Tibial nerve (tissue), 4 donors: ENCODE measurements at regions not wholly inside any gene's neighbourhood (a gene's known extent, or its start where the extent isn't known, plus 50 kb on each side); places are given as distances from the start of the nearest gene placed in this dataset.

Source experiments
- DNase-seq, 2 donors: peaks; one replicate each; pipeline ENCODE4 v3.0.0-alpha.2; 2019; ENCODE audit warnings: low spot score in 2 of 2
- H3K27ac ChIP-seq, 4 donors: fragments of 200-600 bp; sonication (generic) in 3 of 4; one replicate each; pipeline ENCODE4 v1.5.1; 2017 to 2019; ENCODE audit warnings: mild to moderate bottlenecking in 1 of 4
- H3K27me3 ChIP-seq, 2 donors: fragments of 200-600 bp; sonication (generic) in 1 of 2; one replicate each; pipeline versions ENCODE4 v1.5.1 to v1.6.0; 2017 to 2019
- H3K36me3 ChIP-seq, 3 donors: fragments of 200-600 bp; sonication (generic); one replicate each; pipeline ENCODE4 v1.5.1; 2018 to 2019
- H3K4me1 ChIP-seq, 4 donors: fragments of 200-600 bp; sonication (generic) in 3 of 4; one replicate each; pipeline ENCODE4 v1.5.1; 2017 to 2019
- H3K4me3 ChIP-seq, 4 donors: fragments of 200-600 bp; sonication (generic) in 3 of 4; one replicate each; pipeline ENCODE4 v1.5.1; 2017 to 2019; ENCODE audit warnings: mild to moderate bottlenecking in 1 of 4, moderate library complexity in 1 of 4
- H3K9me3 ChIP-seq, 4 donors: fragments of 200-600 bp; sonication (generic) in 3 of 4; one replicate each; pipeline ENCODE4 v1.5.1; 2017 to 2019
- CTCF ChIP-seq, 5 experiments: fragments of 200-600 bp in 3 of 5; fragments of 450-650 bp in 2 of 5; sonication (generic) in 3 of 5; IDR thresholded peaks; one replicate each; pipeline ENCODE4 v1.5.1; 2016 to 2019; ENCODE audit warnings: antibody characterized with exemption in 5 of 5, mild to moderate bottlenecking in 3 of 5, moderate library complexity in 2 of 5
- EP300 ChIP-seq, 2 donors: sonication (generic); formaldehyde crosslinking; IDR thresholded peaks; one replicate each; pipeline ENCODE4 v1.6.1; 2017; ENCODE audit warnings: antibody characterized with exemption in 2 of 2, mild to moderate bottlenecking in 1 of 2
- POLR2A ChIP-seq, 2 donors: fragments of 450-650 bp; IDR thresholded peaks; one replicate each; pipeline ENCODE4 v1.6.1; 2017; ENCODE audit warnings: antibody characterized with exemption in 2 of 2, mild to moderate bottlenecking in 2 of 2, moderate library complexity in 2 of 2
- WGBS, 2 donors: methylation state at CpG; one replicate each; pipeline ENCODE4 v1.1.5; 2018; 5-methylcytosine and 5-hydroxymethylcytosine counted together

- no peak for DNase-seq
- Histone ChIP-seq H3K9me3 (no peaks in the 10 kb centered on the region), H3K4me1 (no peaks in the 10 kb centered on the region), H3K27me3 (no peaks in the 10 kb centered on the region), H3K36me3 (no peaks in the 10 kb centered on the region), H3K27ac (no peak overlapping the region), H3K4me3 (no peak overlapping the region)
- no peak for TF ChIP-seq POLR2A (IDR thresholded peaks at IDR 0.05)
- no peak for TF ChIP-seq EP300 (IDR thresholded peaks at IDR 0.05)
- TF ChIP-seq CTCF (IDR thresholded peaks at IDR 0.05): no peak
- 32 to 37% methylated on average over 2 of the region's 2 CpGs for WGBS, 2 donors
These were observed 1059.5 kb upstream of the ADGRL4 start for GRCh38 chr1:80066060-80066459.

GRCh38 chr1:80064524-80064923 is 1058.0 kb upstream of the ADGRL4 start:
- Histone ChIP-seq H3K4me1 (no peaks in the 10 kb centered on the region), H3K36me3 (no peaks in the 10 kb centered on the region), H3K9me3 (no peaks in the 10 kb centered on the region), H3K27me3 (no peaks in the 10 kb centered on the region), H3K27ac (no peak overlapping the region), H3K4me3 (no peak overlapping the region)
- WGBS, 2 donors: 78 to 81% methylated on average over 2 of the region's 2 CpGs
- TF ChIP-seq POLR2A (IDR thresholded peaks at IDR 0.05): no peak
- no peak for TF ChIP-seq EP300 (IDR thresholded peaks at IDR 0.05)
- TF ChIP-seq CTCF (IDR thresholded peaks at IDR 0.05): no peak
- no peak for DNase-seq

GRCh38 chr1:80059940-80060339 is 1053.4 kb upstream of the ADGRL4 start:
- H3K36me3 ChIP-seq: no peaks in the 10 kb centered on the region
- H3K4me3 ChIP-seq: no peak overlapping the region
- DNase-seq: no peak
- no peak overlapping the region for H3K27ac ChIP-seq
- 84 to 87% methylated on average over 4 of the region's 4 CpGs for WGBS, 2 donors
- H3K4me1 ChIP-seq: no peaks in the 10 kb centered on the region
- no peaks in the 10 kb centered on the region for H3K9me3 ChIP-seq
- TF ChIP-seq EP300 (IDR thresholded peaks at IDR 0.05) (no peak), POLR2A (IDR thresholded peaks at IDR 0.05) (no peak), CTCF (IDR thresholded peaks at IDR 0.05) (no peak)
- H3K27me3 ChIP-seq: no peaks in the 10 kb centered on the region

- Histone ChIP-seq H3K36me3 (no peaks in the 10 kb centered on the region), H3K9me3 (peaks cover 0 to 4% (median 0%) of the 10 kb centered on the region in 4 donors), H3K27ac (no peak overlapping the region), H3K4me3 (no peak overlapping the region), H3K27me3 (no peaks in the 10 kb centered on the region), H3K4me1 (no peaks in the 10 kb centered on the region)
- no peak for TF ChIP-seq EP300 (IDR thresholded peaks at IDR 0.05)
- TF ChIP-seq POLR2A (IDR thresholded peaks at IDR 0.05): no peak
- no peak for TF ChIP-seq CTCF (IDR thresholded peaks at IDR 0.05)
- DNase-seq: no peak
These were observed 1049.6 kb upstream of the ADGRL4 start for GRCh38 chr1:80056179-80056578.

- Histone ChIP-seq H3K4me1 (no peaks in the 10 kb centered on the region), H3K27me3 (no peaks in the 10 kb centered on the region), H3K27ac (no peak overlapping the region), H3K9me3 (peaks cover 0 to 7% (median 0%) of the 10 kb centered on the region in 4 donors), H3K4me3 (no peak overlapping the region), H3K36me3 (no peaks in the 10 kb centered on the region)
- TF ChIP-seq POLR2A (IDR thresholded peaks at IDR 0.05) (no peak), CTCF (IDR thresholded peaks at IDR 0.05) (no peak), EP300 (IDR thresholded peaks at IDR 0.05) (no peak)
- 73 to 78% methylated on average over 7 of the region's 7 CpGs for WGBS, 2 donors
- DNase-seq: no peak
These were observed 1047.6 kb upstream of the ADGRL4 start for GRCh38 chr1:80054129-80054528.
